HG03469 (cell line): ENCODE measurements at regions not wholly inside any gene's neighbourhood (a gene's known extent, or its start where the extent isn't known, plus 50 kb on each side); places are given as distances from the start of the nearest gene placed in this dataset.

Experiments used
- ATAC-seq: cut with Tn5 transposase; IDR thresholded peaks from one replicate; pipeline ENCODE4 v1.9.1; 2021; ENCODE audit warnings: mild to moderate bottlenecking, moderate library complexity, moderate number of reproducible peaks; ENCODE audit not compliant: unreplicated experiment

DNA sequence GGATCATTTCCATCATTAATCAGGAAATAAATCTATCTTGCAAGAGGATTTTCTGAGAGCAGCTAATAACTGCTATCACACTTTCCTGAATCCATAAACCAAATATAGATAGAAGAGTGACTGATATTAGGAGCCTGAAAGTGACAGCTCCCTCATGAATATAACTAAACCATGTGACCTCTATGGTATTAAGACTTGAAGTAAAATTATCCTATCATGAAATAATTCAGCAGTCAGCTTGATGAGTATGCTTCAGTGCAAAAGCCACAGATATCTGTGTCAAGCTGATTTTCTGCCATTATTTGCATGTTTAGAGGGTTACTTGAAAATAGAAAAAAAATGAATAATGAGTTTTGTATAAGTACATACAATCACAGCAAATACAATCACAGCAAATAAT, 80.1 kb upstream of the PPP1R3A start:
- ATAC-seq: no peak

GRCh38 chr7:113996405-113996804, 77.6 kb upstream of the PPP1R3A start:
- ATAC-seq: no peak

GRCh38 chr7:113986216-113986615, 67.4 kb upstream of the PPP1R3A start:
- no peak for ATAC-seq

- no peak for ATAC-seq
These were observed 57.7 kb upstream of the PPP1R3A start for GRCh38 chr7:113976508-113976907.

- no peak for ATAC-seq
These were observed 49.9 kb upstream of the PPP1R3A start for GRCh38 chr7:113968713-113969112.
